Naive B cell (primary cell): ENCODE measurements at regions not wholly inside any gene's neighbourhood (a gene's known extent, or its start where the extent isn't known, plus 50 kb on each side); places are given as distances from the start of the nearest gene placed in this dataset.
A peak's percentile ranks its signal among the peaks of the same experiment; 100 is the strongest.
"Not testable (repeated sequence)": the region's sequence is repeated elsewhere in the genome, so short reads cannot be mapped to it uniquely, and the experiment has no call there.

Experiments
- ATAC-seq, 2 donors: fragments of 150-1000 bp; cut with Tn5 transposase; 2 replicates each; pipeline ENCODE4 v1.10.0; 2021; ENCODE audit warnings: low read depth in 2 of 2, mild to moderate bottlenecking in 2 of 2, moderate library complexity in 2 of 2
- DNase-seq: peaks from one replicate; pipeline ENCODE4 v3.0.0; 2022
- H3K27ac Mint-ChIP-seq, 6 donors: one replicate each; pipeline ENCODE4 v1.8.0; 2020 to 2022; ENCODE audit warnings: mild to moderate bottlenecking in 6 of 6, mixed read lengths in 6 of 6, moderate library complexity in 5 of 6, inconsistent platforms in 2 of 6
- H3K27me3 Mint-ChIP-seq, 3 donors: one replicate each; pipeline ENCODE4 v1.8.0; 2021 to 2022; ENCODE audit warnings: mixed read lengths in 3 of 3, mild to moderate bottlenecking in 1 of 3
- H3K36me3 Mint-ChIP-seq, 2 donors: one replicate each; pipeline ENCODE4 v1.8.0; 2020 to 2022; ENCODE audit warnings: mixed read lengths in 2 of 2, inconsistent platforms in 1 of 2, mild to moderate bottlenecking in 1 of 2
- H3K4me1 Mint-ChIP-seq, 3 donors: one replicate each; pipeline ENCODE4 v1.8.0; 2020 to 2022; ENCODE audit warnings: mixed read lengths in 3 of 3, inconsistent platforms in 1 of 3, mild to moderate bottlenecking in 1 of 3, moderate library complexity in 1 of 3
- H3K4me3 Mint-ChIP-seq, 8 donors: one replicate each; pipeline ENCODE4 v1.8.0; 2020 to 2022; ENCODE audit warnings: mild to moderate bottlenecking in 8 of 8, mixed read lengths in 8 of 8, moderate library complexity in 8 of 8, inconsistent platforms in 2 of 8
- H3K9me3 Mint-ChIP-seq, 7 donors: one replicate each; pipeline ENCODE4 v1.8.0; 2020 to 2022; ENCODE audit warnings: mixed read lengths in 7 of 7, mild to moderate bottlenecking in 5 of 7, inconsistent platforms in 2 of 7, moderate library complexity in 1 of 7

DNA sequence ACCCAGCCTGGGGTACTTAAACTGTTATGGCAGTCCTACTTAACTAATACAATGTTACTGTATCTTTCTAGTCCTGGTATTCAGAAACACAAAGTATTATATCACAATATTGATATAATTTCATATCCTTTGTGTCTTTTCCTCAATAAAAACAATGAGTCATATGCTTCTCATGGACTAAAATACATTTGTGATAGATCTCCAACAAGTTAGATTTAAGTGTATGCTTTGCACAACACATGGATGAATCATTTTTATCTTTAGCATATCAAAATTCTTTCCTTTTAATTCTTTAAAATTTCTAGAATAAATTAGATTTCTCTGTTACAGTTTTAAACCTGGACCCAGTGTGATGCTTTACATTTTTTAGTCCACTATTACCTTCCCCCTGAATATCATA, 1357.8 kb upstream of the ATXN8OS start:
- no peak overlapping the region for H3K27ac Mint-ChIP-seq
- DNase-seq (no peak), ATAC-seq (no peak)
- no peaks in the 10 kb centered on the region for H3K27me3 Mint-ChIP-seq
- H3K9me3 Mint-ChIP-seq: peaks cover 0 to 11% (median 5%) of the 10 kb centered on the region in 7 donors
- no peaks in the 10 kb centered on the region for H3K4me1 Mint-ChIP-seq
- no peak overlapping the region for H3K4me3 Mint-ChIP-seq
- no peaks in the 10 kb centered on the region for H3K36me3 Mint-ChIP-seq

DNA sequence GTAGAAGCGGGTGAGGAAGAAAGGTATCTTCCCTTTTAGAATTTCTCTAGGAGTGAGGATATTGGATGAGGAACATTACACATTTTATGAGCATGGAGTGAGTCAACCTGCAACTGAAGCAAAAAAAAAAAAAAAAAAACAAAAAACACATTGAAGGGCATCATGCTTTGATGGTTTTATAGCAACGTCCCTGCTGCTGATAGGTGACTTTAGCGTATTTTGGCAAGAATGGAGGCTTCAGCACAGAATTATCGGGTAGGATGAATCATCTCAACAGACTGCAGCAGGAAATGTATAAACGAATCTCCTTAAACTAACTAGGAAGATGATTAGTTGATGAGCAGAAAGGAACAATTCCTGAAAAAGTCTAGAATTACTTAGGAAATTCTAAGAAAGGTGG, 1359.6 kb upstream of the ATXN8OS start:
- ATAC-seq: no peak
- Mint-ChIP-seq H3K27ac (no peak overlapping the region), H3K4me3 (no peak overlapping the region), H3K9me3 (peaks cover 0 to 8% (median 2%) of the 10 kb centered on the region in 7 donors), H3K36me3 (no peaks in the 10 kb centered on the region), H3K4me1 (no peaks in the 10 kb centered on the region), H3K27me3 (no peaks in the 10 kb centered on the region)
- DNase-seq: no peak

DNA sequence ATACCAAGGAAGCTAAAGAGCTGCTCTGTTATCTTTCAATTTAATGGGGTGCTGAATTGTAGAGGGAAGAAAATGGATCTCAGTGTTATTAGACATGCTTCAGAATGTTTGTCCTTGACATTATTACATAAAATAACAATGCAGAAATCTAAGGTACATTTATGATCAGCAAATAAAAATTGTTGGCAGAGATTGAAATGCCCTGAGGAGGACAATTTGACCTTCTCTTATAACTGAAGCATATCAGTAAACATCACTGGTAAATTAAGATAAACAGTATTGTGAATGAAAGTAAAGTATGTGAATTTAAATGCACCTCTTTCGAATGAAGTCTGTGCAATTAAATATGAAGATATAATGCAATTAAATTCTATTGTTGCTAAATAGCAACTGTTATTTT, 1362.1 kb upstream of the ATXN8OS start:
- Mint-ChIP-seq H3K27ac (no peak overlapping the region), H3K4me1 (no peaks in the 10 kb centered on the region), H3K36me3 (no peaks in the 10 kb centered on the region), H3K9me3 (peaks cover 0 to 8% (median 2%) of the 10 kb centered on the region in 7 donors), H3K4me3 (no peak overlapping the region), H3K27me3 (no peaks in the 10 kb centered on the region)
- no peak for DNase-seq
- no peak for ATAC-seq

DNA sequence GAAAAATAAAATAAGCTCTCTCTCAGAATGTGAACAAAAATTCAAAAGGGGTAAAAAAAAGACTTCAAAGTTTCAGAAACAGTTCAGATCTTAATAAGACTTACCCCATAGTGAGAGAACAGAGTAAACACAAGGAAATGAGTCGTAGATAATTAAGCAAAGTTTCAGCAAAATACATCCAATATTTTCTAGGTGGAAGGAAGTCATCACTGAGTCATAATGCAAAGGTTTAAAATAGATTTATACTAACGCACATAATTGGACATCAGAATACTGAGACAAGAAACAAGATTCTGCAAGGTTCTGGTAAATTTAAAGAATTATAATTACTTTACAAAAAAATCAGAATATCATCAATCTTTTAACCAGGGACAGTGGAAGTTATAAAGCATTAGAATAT, 1370.7 kb upstream of the ATXN8OS start:
- Mint-ChIP-seq H3K36me3 (no peaks in the 10 kb centered on the region), H3K4me3 (no peak overlapping the region), H3K27me3 (no peaks in the 10 kb centered on the region), H3K27ac (no peak overlapping the region), H3K4me1 (no peaks in the 10 kb centered on the region), H3K9me3 (peaks cover 0 to 1% (median 0%) of the 10 kb centered on the region in 7 donors)
- no peak for DNase-seq
- ATAC-seq: no peak

DNA sequence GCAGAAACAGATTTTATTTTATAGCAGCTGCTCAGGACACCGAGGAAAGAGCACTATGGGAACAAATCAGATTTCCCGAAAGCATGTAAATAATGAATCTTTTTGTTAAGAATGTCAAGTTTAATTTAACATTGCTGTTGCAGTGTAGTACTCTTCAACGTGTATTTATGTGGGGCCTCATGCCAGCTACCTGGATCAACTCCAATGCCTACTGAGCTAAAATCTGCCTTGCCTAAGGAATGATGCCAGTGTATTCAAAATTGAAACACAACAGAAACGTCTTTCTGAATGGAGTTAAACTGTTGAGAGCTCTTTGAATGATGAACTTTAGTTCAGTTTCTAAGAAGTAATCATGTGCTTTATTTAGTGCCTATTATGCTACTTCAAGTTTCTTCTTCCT, 1379.8 kb upstream of the ATXN8OS start:
- H3K4me3 Mint-ChIP-seq: no peak overlapping the region
- H3K9me3 Mint-ChIP-seq: peaks cover 0 to 4% (median 0%) of the 10 kb centered on the region in 7 donors
- H3K27ac Mint-ChIP-seq: no peak overlapping the region
- ATAC-seq (no peak), DNase-seq (no peak)
- no peaks in the 10 kb centered on the region for H3K4me1 Mint-ChIP-seq
- no peaks in the 10 kb centered on the region for H3K27me3 Mint-ChIP-seq
- no peaks in the 10 kb centered on the region for H3K36me3 Mint-ChIP-seq

DNA sequence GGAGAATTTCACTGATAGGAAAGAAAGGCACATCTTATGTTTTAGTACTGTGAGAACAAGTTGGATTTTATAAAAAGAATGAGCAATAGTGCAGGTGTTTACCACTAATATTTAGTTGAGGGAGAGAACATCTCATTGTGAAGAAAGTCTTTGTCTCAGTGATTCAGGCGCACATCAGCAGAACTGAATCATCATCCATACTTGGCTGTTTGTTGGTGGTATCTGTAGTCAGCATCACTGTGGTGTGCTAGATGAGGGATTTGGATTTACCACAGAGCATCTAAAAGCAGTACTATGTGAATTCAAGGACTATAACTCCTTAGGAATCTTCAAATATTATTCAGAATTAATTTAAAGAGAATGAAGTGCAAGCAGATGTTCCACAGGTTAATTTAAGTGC, 1380.5 kb upstream of the ATXN8OS start:
- Mint-ChIP-seq H3K4me1 (no peaks in the 10 kb centered on the region), H3K9me3 (peaks cover 0 to 4% (median 0%) of the 10 kb centered on the region in 7 donors), H3K4me3 (no peak overlapping the region), H3K27me3 (no peaks in the 10 kb centered on the region), H3K36me3 (no peaks in the 10 kb centered on the region), H3K27ac (no peak overlapping the region)
- ATAC-seq (no peak), DNase-seq (no peak)

DNA sequence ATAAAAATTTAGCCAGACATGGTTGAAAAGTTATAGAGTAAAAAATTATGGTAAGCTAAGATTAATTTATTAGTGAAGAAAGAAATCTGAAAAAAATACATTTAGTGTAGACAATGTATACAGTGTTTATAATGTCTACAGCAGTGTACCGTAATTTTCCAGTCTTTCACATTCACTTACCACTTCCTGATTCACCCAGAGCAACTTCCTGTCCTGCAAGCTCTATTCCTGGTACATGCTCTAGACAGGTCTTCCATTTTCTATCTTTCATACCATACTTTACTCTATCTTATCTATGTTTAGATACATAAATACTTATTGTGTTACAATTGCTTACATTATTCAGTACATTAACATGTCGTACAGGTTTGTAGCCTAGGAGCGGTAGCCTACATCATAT, 1387.8 kb upstream of the ATXN8OS start:
- ATAC-seq (no peak), DNase-seq (no peak)
- Mint-ChIP-seq H3K4me3 (no peak overlapping the region), H3K4me1 (no peaks in the 10 kb centered on the region), H3K27ac (peak overlapping the region in 1 of 6 donors; percentile 49), H3K36me3 (no peaks in the 10 kb centered on the region), H3K9me3 (peaks cover 0 to 4% (median 0%) of the 10 kb centered on the region in 7 donors), H3K27me3 (no peaks in the 10 kb centered on the region)

DNA sequence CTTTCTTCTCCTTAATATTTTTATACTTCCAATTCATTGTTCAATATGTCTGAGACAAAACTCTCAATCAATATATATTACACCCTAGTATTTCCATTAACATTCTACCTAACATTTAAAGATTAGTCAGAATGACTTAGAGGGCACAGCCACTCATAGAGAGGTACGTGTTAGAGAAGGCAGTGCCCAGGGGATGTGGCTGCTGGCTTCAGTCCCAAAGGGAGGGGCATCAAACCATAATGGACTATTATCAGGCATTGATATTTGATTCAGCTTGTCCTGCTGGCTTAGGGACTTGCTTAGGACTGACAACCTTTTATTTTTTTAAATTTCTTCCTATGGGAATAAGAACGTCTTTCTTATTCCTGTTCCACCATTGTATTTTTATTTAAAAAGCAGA, 1392.0 kb upstream of the ATXN8OS start:
- H3K4me1 Mint-ChIP-seq: no peaks in the 10 kb centered on the region
- no peaks in the 10 kb centered on the region for H3K27me3 Mint-ChIP-seq
- no peaks in the 10 kb centered on the region for H3K36me3 Mint-ChIP-seq
- ATAC-seq (no peak), DNase-seq (no peak)
- H3K9me3 Mint-ChIP-seq: peaks cover 2 to 9% (median 5%) of the 10 kb centered on the region in 7 donors
- H3K4me3 Mint-ChIP-seq: no peak overlapping the region
- H3K27ac Mint-ChIP-seq: no peak overlapping the region

DNA sequence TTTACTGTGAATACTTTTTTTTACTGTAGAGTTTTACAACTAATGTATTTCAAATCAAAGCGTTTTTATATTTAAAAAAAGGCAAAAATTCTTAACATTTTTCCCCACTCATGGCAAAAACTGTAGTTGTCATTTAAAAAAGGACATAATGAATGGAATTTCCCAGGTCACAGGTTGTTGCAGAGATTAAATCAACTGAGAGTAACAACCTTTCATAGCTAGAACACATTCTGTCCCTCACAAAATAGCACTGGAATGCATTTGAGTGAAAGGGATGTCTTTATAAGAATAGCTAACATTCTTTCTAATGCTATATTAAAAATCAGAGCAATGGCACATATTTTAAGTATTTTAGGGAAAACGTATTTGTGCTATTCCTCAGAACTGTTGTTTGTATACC, 1393.3 kb upstream of the ATXN8OS start:
- DNase-seq (no peak), ATAC-seq (no peak)
- Mint-ChIP-seq H3K27ac (no peak overlapping the region), H3K27me3 (no peaks in the 10 kb centered on the region), H3K9me3 (peaks cover 2 to 6% (median 5%) of the 10 kb centered on the region in 7 donors), H3K4me3 (no peak overlapping the region), H3K4me1 (no peaks in the 10 kb centered on the region), H3K36me3 (no peaks in the 10 kb centered on the region)

DNA sequence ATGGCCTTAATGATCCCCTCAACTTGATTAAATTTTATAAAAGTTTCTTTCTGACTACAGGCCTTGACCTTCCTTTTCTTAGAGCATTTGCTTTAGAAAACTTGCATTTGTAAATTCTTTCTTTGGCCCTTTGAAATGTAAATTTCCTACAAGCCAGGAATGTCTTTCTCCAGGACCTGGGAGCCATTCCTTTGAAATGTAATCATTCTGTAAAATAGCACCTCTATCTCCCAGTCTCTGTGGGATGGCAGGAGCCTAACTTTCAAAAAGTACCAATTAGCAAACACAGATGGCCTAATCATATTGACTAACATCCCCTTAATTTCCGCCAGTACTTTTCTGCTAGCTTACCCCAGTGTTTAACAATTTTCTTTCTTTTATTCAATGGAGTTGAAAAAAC, 1394.2 kb upstream of the ATXN8OS start:
- DNase-seq: no peak
- Mint-ChIP-seq H3K4me3 (no peak overlapping the region), H3K27me3 (no peaks in the 10 kb centered on the region), H3K9me3 (peaks cover 3 to 6% (median 5%) of the 10 kb centered on the region in 7 donors), H3K27ac (no peak overlapping the region), H3K4me1 (no peaks in the 10 kb centered on the region), H3K36me3 (no peaks in the 10 kb centered on the region)
- ATAC-seq: no peak

DNA sequence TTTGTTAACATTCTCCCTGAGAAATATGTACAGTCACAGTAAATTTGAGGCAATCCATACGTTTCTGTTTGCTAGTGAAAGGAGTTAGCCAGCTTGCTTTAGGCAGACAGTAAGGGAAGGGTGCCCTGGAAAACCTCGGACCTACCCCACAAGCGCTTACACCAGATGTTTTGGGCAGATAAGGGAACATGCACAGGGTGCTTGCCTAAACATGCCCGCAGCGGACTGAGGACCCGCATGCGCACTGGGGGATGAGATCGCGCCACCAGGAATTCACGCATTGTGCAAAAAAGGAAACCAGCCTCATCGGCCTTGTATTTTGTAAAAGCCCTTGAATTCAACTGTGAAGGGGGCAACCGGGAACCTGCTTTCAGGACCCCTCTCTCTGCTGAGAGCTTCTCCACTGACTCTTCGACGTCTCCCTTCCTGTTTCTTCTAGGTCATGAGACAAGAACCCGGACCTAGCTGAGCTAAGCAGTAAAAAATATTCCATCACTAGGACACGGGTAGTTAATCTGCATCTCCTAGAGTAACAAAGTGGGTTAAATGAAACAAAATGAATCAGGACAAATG, 1399.2 kb upstream of the ATXN8OS start:
- peaks cover 8 to 13% (median 10%) of the 10 kb centered on the region in 7 donors for H3K9me3 Mint-ChIP-seq
- ATAC-seq (no peak), DNase-seq (no peak)
- no peak overlapping the region for H3K4me3 Mint-ChIP-seq
- no peak overlapping the region for H3K27ac Mint-ChIP-seq
- no peaks in the 10 kb centered on the region for H3K27me3 Mint-ChIP-seq
- no peaks in the 10 kb centered on the region for H3K36me3 Mint-ChIP-seq
- H3K4me1 Mint-ChIP-seq: no peaks in the 10 kb centered on the region

DNA sequence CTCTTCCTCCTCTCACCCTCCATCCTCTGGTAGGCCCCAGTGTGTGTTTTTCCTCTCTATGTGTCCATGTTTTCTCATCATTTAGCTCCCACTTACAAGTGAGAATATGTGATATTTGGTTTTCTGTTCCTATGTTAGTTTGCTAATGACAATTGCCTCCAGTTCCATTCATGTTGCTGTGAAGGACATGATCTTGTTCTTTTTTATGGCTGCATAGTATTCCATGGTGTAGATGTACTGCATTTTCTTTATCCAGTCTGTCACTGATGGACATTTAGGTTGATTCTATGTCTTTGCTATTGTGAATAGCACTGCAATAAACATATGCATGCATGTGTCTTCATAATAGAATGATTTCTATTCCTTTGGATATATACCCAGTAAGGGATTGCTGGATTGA, 1401.6 kb upstream of the ATXN8OS start:
- Mint-ChIP-seq H3K27ac (peak overlapping the region in 1 of 6 donors; percentile 16), H3K9me3 (peaks cover 3 to 14% (median 8%) of the 10 kb centered on the region in 7 donors)
- not testable (repeated sequence) for DNase-seq, H3K4me1 Mint-ChIP-seq, ATAC-seq, H3K36me3 Mint-ChIP-seq, H3K27me3 Mint-ChIP-seq, H3K4me3 Mint-ChIP-seq

DNA sequence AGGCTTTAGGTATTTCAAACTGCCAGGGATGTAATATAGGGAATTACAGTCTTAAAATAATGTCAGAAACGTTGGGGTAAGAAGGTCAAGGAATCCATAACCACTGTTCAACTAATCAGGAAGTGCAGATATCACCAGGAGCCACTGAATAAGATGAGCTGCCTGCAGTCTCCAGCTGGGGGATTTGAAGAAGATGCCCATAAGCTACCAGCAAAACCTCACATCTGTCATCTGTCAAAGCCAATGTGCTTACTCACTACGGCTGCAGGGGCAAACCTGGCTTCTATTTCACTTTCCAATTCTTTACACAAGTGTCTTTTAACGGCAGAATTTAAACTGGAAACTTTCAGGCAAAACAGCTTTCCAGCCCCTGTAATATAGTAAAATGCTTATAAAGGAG, 1410.1 kb upstream of the ATXN8OS start:
- ATAC-seq (no peak), DNase-seq (no peak)
- H3K27me3 Mint-ChIP-seq: no peaks in the 10 kb centered on the region
- peaks cover 0 to 7% (median 0%) of the 10 kb centered on the region in 7 donors for H3K9me3 Mint-ChIP-seq
- H3K4me1 Mint-ChIP-seq: no peaks in the 10 kb centered on the region
- H3K36me3 Mint-ChIP-seq: no peaks in the 10 kb centered on the region
- no peak overlapping the region for H3K27ac Mint-ChIP-seq
- no peak overlapping the region for H3K4me3 Mint-ChIP-seq

DNA sequence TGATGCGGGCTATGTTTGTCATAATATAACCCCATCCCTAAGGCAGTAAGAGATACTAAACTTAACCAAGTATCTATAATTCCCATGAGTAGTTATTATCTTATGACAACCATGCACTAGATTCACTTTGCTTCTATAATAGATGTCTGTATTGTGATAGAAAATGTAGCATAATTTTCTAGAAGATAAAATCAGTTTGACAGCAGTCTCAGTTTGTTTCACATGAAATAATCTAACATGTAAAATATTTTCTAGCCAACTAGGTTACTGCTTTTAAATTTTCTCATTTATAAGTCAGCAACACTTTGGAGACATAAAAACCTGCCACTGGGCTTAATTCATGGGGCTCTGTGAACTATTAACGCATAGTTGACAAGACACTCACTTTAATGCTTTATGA, 1410.7 kb upstream of the ATXN8OS start:
- ATAC-seq: no peak
- no peaks in the 10 kb centered on the region for H3K36me3 Mint-ChIP-seq

DNA sequence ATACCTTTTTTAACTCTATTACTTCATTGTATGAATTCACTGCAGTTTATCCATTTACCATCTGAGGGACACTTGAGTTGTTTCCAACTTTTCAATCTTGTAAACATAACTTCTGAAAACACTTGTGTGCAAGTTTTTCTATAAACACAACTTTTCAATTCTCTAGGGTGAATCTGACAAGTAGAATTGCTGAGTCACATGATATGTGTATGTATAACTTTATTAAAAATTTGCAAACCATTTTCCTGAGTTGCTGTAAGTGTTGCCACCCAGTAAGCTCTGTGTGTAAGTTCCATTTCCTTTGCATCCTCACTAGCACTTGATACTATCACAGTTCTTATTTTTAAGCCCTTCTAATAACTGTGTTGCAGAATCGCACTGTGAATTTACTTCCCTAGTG, 1415.6 kb upstream of the ATXN8OS start:
- H3K27ac Mint-ChIP-seq: no peak overlapping the region
- DNase-seq (no peak), ATAC-seq (no peak)
- no peak overlapping the region for H3K4me3 Mint-ChIP-seq
- no peaks in the 10 kb centered on the region for H3K36me3 Mint-ChIP-seq
- no peaks in the 10 kb centered on the region for H3K4me1 Mint-ChIP-seq
- peaks cover 0 to 4% (median 0%) of the 10 kb centered on the region in 7 donors for H3K9me3 Mint-ChIP-seq
- H3K27me3 Mint-ChIP-seq: no peaks in the 10 kb centered on the region

More for the DNA sequence above, 1410.7 kb upstream of the ATXN8OS start:
- peaks cover 0 to 4% (median 0%) of the 10 kb centered on the region in 7 donors for H3K9me3 Mint-ChIP-seq
- no peaks in the 10 kb centered on the region for H3K4me1 Mint-ChIP-seq
- H3K4me3 Mint-ChIP-seq: no peak overlapping the region
- H3K27me3 Mint-ChIP-seq: no peaks in the 10 kb centered on the region
- no peak for DNase-seq
- no peak overlapping the region for H3K27ac Mint-ChIP-seq
